CD4-positive, alpha-beta T cell (primary cell): ENCODE measurements at regions not wholly inside any gene's neighbourhood (a gene's known extent, or its start where the extent isn't known, plus 50 kb on each side); places are given as distances from the start of the nearest gene placed in this dataset.

Experiments
- ATAC-seq: fragments of 200-7000 bp; cut with Tn5 transposase; one replicate; pipeline ENCODE4 v1.10.0; 2022; ENCODE audit warnings: mild to moderate bottlenecking; ENCODE audit not compliant: poor library complexity
- CTCF ChIA-PET: fragments of 350-600 bp; sonication (Branson Sonifier 250); formaldehyde crosslinking; loops from one replicate; lab custom pipeline; 2021; ENCODE audit warnings: antibody characterized with exemption, inconsistent platforms; lab: Charles Lee
- POLR2A ChIA-PET: fragments of 350-600 bp; sonication (Branson Sonifier 250); formaldehyde crosslinking; loops from one replicate; lab custom pipeline; 2021; ENCODE audit warnings: antibody characterized with exemption, inconsistent platforms; lab: Charles Lee
- DNase-seq, 14 experiments: peaks; one replicate each; pipeline ENCODE4 v3.0.0-alpha.2; 2013 to 2020; ENCODE audit warnings: mixed read lengths in 2 of 14
- H3K27ac ChIP-seq, 2 donors: one replicate each; pipeline versions ENCODE4 v1.5.1 to v1.7.0; 2013; ENCODE audit warnings: low read length in 2 of 2, low read depth in 1 of 2, mild to moderate bottlenecking in 1 of 2
- H3K27me3 ChIP-seq, 2 experiments: 1 replicate in 1 of 2; 2 replicates in 1 of 2; pipeline versions ENCODE4 v1.6.1 to v1.7.0; 2013; ENCODE audit warnings: low read length in 2 of 2, control low read depth in 1 of 2, mild to moderate bottlenecking in 1 of 2, moderate library complexity in 1 of 2; ENCODE audit not compliant: insufficient read depth in 2 of 2, control insufficient read depth in 1 of 2
- H3K36me3 ChIP-seq: one replicate; pipeline ENCODE4 v1.6.1; 2013; ENCODE audit warnings: low read length, control low read depth; ENCODE audit not compliant: insufficient read depth
- H3K4me1 ChIP-seq: one replicate; pipeline ENCODE4 v1.6.1; 2013; ENCODE audit warnings: low read length, control low read depth; ENCODE audit not compliant: insufficient read depth
- H3K4me3 ChIP-seq: one replicate; pipeline ENCODE4 v1.5.1; 2013; ENCODE audit warnings: mild to moderate bottlenecking, low read length, moderate library complexity
- H3K9me3 ChIP-seq, 2 experiments: 1 replicate in 1 of 2; 2 replicates in 1 of 2; pipeline versions ENCODE4 v1.6.1 to v1.7.0; 2013; ENCODE audit warnings: low read length in 2 of 2, mild to moderate bottlenecking in 2 of 2, control low read depth in 1 of 2, moderate library complexity in 1 of 2; ENCODE audit not compliant: control insufficient read depth in 1 of 2, insufficient read depth in 1 of 2
- H3K27ac Mint-ChIP-seq: one replicate; pipeline ENCODE4 v1.8.0; 2020; ENCODE audit warnings: mixed read lengths
- H3K27me3 Mint-ChIP-seq: one replicate; pipeline ENCODE4 v1.8.0; 2021; ENCODE audit warnings: mixed read lengths
- H3K36me3 Mint-ChIP-seq: one replicate; pipeline ENCODE4 v1.8.0; 2021; ENCODE audit warnings: low read depth, mixed read lengths
- H3K4me1 Mint-ChIP-seq: one replicate; pipeline ENCODE4 v1.8.0; 2021; ENCODE audit warnings: low read depth, mixed read lengths
- H3K4me3 Mint-ChIP-seq: one replicate; pipeline ENCODE4 v1.8.0; 2020; ENCODE audit warnings: mild to moderate bottlenecking, mixed read lengths
- H3K9me3 Mint-ChIP-seq: one replicate; pipeline ENCODE4 v1.8.0; 2020; ENCODE audit warnings: mixed read lengths
- CTCF ChIP-seq: fragments of 200-600 bp; IDR thresholded peaks from one replicate; pipeline ENCODE4 v1.8.0; 2022; ENCODE audit warnings: antibody characterized with exemption, mild to moderate bottlenecking
- intact Hi-C, 2 experiments: fragments of 100-400 bp; cut with DNase I in 1 of 2; cut with micrococcal nuclease in 1 of 2; formaldehyde crosslinking; loops; one replicate each; pipeline versions ENCODE4 v1.15.1 to v1.9.0; 2023 to 2025; cut with DNase I, micrococcal nuclease

DNA sequence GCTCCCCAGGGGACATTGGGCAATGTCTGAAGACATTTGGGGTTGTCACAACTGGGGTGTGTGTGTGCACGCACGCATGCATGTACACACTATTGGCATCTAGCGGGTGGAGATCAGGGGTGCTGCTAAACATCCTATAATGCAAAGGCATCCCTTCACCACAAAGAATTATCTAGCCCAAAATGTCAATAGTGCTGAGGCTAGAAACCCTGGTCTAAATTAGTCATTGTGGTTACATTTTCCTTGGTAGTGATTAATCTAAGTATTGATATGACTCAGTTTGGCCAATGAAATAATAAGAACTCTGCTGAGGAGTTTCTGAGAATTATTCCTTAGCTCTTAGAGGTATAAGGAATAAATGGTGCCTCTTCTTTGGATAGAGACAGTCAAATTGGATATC, 200.2 kb downstream of the CLCN4 start:
- no peak overlapping the region for H3K27ac Mint-ChIP-seq
- ChIA-PET POLR2A (no interaction called here), CTCF (no interaction called here)
- no peaks in the 10 kb centered on the region for H3K9me3 ChIP-seq
- no peak for TF ChIP-seq CTCF
- H3K27me3 Mint-ChIP-seq = no peaks in the 10 kb centered on the region
- H3K4me3 ChIP-seq = no peak overlapping the region
- H3K9me3 Mint-ChIP-seq = no peaks in the 10 kb centered on the region
- H3K27me3 ChIP-seq = no peaks in the 10 kb centered on the region
- intact Hi-C loops = no loop called here
- H3K36me3 ChIP-seq = no peaks in the 10 kb centered on the region
- H3K27ac ChIP-seq = no peak overlapping the region
- H3K4me1 ChIP-seq = no peaks in the 10 kb centered on the region
- H3K4me1 Mint-ChIP-seq = no peaks in the 10 kb centered on the region
- H3K36me3 Mint-ChIP-seq = no peaks in the 10 kb centered on the region
- ATAC-seq (no peak), DNase-seq (no peak)
- no peak overlapping the region for H3K4me3 Mint-ChIP-seq

DNA sequence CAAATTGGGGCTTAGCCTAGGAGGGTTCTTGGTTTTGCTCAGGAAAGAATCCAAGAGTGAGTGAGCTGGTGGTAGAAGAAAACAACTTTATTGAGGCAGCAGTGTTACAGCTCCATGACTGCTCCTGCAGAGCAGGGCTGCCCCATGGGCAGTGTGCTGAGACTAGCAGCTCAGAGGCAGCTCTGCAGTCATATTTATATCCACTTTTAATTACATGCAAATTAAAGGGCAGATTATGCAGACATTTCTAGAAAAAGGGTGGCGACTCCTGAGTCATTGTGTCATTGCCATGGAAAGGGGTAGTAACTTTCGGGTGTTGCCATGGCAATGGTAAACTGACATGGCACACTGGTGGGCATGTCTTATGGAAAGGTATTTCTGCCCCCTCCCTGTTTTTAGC, 202.2 kb downstream of the CLCN4 start:
- no peaks in the 10 kb centered on the region for H3K27me3 Mint-ChIP-seq
- DNase-seq (no peak), ATAC-seq (no peak)
- Histone ChIP-seq H3K9me3 (no peaks in the 10 kb centered on the region), H3K27me3 (no peaks in the 10 kb centered on the region), H3K4me3 (no peak overlapping the region), H3K27ac (no peak overlapping the region), H3K36me3 (no peaks in the 10 kb centered on the region), H3K4me1 (no peaks in the 10 kb centered on the region)
- no peak overlapping the region for H3K4me3 Mint-ChIP-seq
- POLR2A ChIA-PET = no interaction called here
- H3K9me3 Mint-ChIP-seq = no peaks in the 10 kb centered on the region
- H3K36me3 Mint-ChIP-seq = no peaks in the 10 kb centered on the region
- no peak for TF ChIP-seq CTCF
- intact Hi-C loops = no loop called here
- no peak overlapping the region for H3K27ac Mint-ChIP-seq
- CTCF ChIA-PET = interaction anchor here (0.6 kb wide), 1 partner anchor 14 kb away, joined by 4 read pairs; no protein-coding TSS in a partner anchor
- H3K4me1 Mint-ChIP-seq = no peaks in the 10 kb centered on the region

DNA sequence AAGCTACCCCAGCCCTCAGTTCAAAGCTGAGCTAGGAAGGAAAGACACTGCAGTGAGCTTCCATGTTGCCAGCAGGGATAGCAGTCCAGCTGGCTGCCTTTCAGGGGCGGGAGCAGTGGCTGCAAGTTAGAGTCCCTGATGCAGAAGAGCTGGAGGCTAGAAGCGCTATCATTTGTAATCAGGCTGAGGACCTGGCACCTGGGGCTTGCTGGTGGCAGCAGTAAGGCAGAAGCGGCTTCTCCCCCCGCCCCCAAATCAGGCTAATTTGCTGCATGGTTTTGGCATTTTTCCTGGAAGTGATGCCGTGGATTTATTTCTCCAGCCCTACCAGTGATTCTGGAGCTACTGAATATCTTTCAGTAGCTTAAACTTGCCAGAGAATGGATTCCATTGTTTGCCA, 203.3 kb downstream of the CLCN4 start:
- Histone ChIP-seq H3K36me3 (no peaks in the 10 kb centered on the region), H3K4me1 (no peaks in the 10 kb centered on the region), H3K27ac (no peak overlapping the region), H3K9me3 (no peaks in the 10 kb centered on the region), H3K4me3 (no peak overlapping the region), H3K27me3 (no peaks in the 10 kb centered on the region)
- ChIA-PET CTCF (no interaction called here), POLR2A (no interaction called here)
- no peak for DNase-seq
- intact Hi-C loops = no loop called here
- no peak for ATAC-seq
- H3K4me1 Mint-ChIP-seq = no peaks in the 10 kb centered on the region
- H3K9me3 Mint-ChIP-seq = no peaks in the 10 kb centered on the region
- H3K27ac Mint-ChIP-seq = no peak overlapping the region
- H3K36me3 Mint-ChIP-seq = no peaks in the 10 kb centered on the region
- no peak overlapping the region for H3K4me3 Mint-ChIP-seq
- H3K27me3 Mint-ChIP-seq = no peaks in the 10 kb centered on the region
- no peak for TF ChIP-seq CTCF
